HepG2 (cell line): ENCODE measurements at regions not wholly inside any gene's neighbourhood (a gene's known extent, or its start where the extent isn't known, plus 50 kb on each side); places are given as distances from the start of the nearest gene placed in this dataset.

Experiments used
- ATAC-seq: fragments of 200-7000 bp; cut with Tn5 transposase; 3 replicates; pipeline ENCODE4 v1.9.1; 2020; ENCODE audit warnings: mild to moderate bottlenecking, moderate library complexity
- BruUV-seq: library from RNA; stranded (reverse); fragments of 400-500 nt; replicated peaks from 2 replicates; lab custom pipeline; 2021; lab: Mats Ljungman, UMichigan
- CTCF ChIA-PET: fragments of 300-600 bp; formaldehyde crosslinking; extraction: SDS; loops from one replicate; lab custom pipeline; 2021; ENCODE audit warnings: low total read pairs, inconsistent platforms, low intra/inter-chr PET ratio; lab: Yijun Ruan, JAX
- POLR2A ChIA-PET: fragments of 350-600 bp; sonication (Branson Sonifier 250); formaldehyde crosslinking; loops from one replicate; lab custom pipeline; 2020; ENCODE audit warnings: antibody characterized with exemption, inconsistent platforms; lab: Yijun Ruan, JAX
- DNase-seq: peaks from one replicate; pipeline ENCODE4 v3.0.0-alpha.2; 2015; ENCODE audit warnings: low spot score
- FAIRE-seq: peaks from 3 replicates; lab custom pipeline; 2011; peaks lifted over from hg19 to GRCh38; lab: Jason Lieb, UNC
- H2AFZ ChIP-seq: one replicate; pipeline ENCODE4 v1.6.1; 2011; ENCODE audit warnings: low read length, inconsistent platforms
- H3K27ac ChIP-seq: fragments of 300-600 bp; 3 replicates; pipeline ENCODE4 v1.8.0; 2011; ENCODE audit warnings: mixed run types, mild to moderate bottlenecking, mixed read lengths, low read length, inconsistent platforms; ENCODE audit not compliant: insufficient read depth; ENCODE audit errors: extremely low read length
- H3K27me3 ChIP-seq, 2 experiments: fragments of 200-600 bp in 1 of 2; 2 replicates in 1 of 2; 3 replicates in 1 of 2; pipeline versions ENCODE4 v1.6.0 to v1.8.0; 2011; ENCODE audit warnings: low read length in 2 of 2, mild to moderate bottlenecking in 2 of 2, moderate library complexity in 2 of 2, inconsistent platforms in 1 of 2; ENCODE audit not compliant: insufficient read depth in 2 of 2, control insufficient read depth in 1 of 2
- H3K36me3 ChIP-seq, 2 experiments: fragments of 200-600 bp in 1 of 2; replicated peaks in 1 of 2; 2 replicates in 1 of 2; 3 replicates in 1 of 2; pipeline versions ENCODE4 v1.5.1 to v1.8.0; 2011; ENCODE audit warnings: low read length in 2 of 2, inconsistent platforms in 1 of 2; ENCODE audit not compliant: insufficient read depth in 2 of 2, control insufficient read depth in 1 of 2
- H3K4me1 ChIP-seq: 2 replicates; pipeline ENCODE4 v1.5.1; 2012; ENCODE audit warnings: low read length, inconsistent platforms; ENCODE audit not compliant: insufficient read depth
- H3K4me2 ChIP-seq: 2 replicates; pipeline ENCODE4 v1.6.0; 2011; ENCODE audit warnings: low read depth, low read length, inconsistent platforms
- H3K4me3 ChIP-seq, 3 experiments: fragments of 200-600 bp in 1 of 3; sonication (generic), shearing (Covaris generic) in 1 of 3; replicated peaks in 1 of 3; 2 replicates each; pipeline ENCODE4 v1.5.1; 2011 to 2016; ENCODE audit warnings: low read length in 3 of 3, inconsistent platforms in 2 of 3, low read depth in 2 of 3, mild to moderate bottlenecking in 2 of 3, control low read depth in 1 of 3, mixed read lengths in 1 of 3; ENCODE audit not compliant: insufficient read depth in 1 of 3
- H3K79me2 ChIP-seq: one replicate; pipeline ENCODE4 v1.6.1; 2011; ENCODE audit warnings: low read length, inconsistent platforms; ENCODE audit not compliant: insufficient read depth
- H3K9ac ChIP-seq: 2 replicates; pipeline ENCODE4 v1.6.0; 2011; ENCODE audit warnings: mild to moderate bottlenecking, low read depth, low read length, inconsistent platforms; ENCODE audit not compliant: insufficient read depth
- H3K9me3 ChIP-seq: 2 replicates; pipeline ENCODE4 v1.5.1; 2012; ENCODE audit warnings: mild to moderate bottlenecking, low read length
- H4K20me1 ChIP-seq: 2 replicates; pipeline ENCODE4 v1.6.0; 2011; ENCODE audit warnings: inconsistent platforms, mild to moderate bottlenecking, low read length, moderate library complexity; ENCODE audit not compliant: insufficient read depth
- BORCS8-MEF2B ChIP-seq: sonication (generic); formaldehyde crosslinking; IDR thresholded peaks from 2 replicates; pipeline ENCODE4 v1.8.0; 2022; ENCODE audit warnings: mild to moderate bottlenecking, missing genetic modification reagents
- ESRRA ChIP-seq: sonication (generic); formaldehyde crosslinking; IDR thresholded peaks from 2 replicates; pipeline ENCODE4 v1.5.1; 2020; ENCODE audit warnings: mild to moderate bottlenecking, low read depth, missing genetic modification reagents
- FOXA1 ChIP-seq, 2 experiments: fragments of 450-650 bp in 1 of 2; sonication (generic) in 1 of 2; formaldehyde crosslinking in 1 of 2; IDR thresholded peaks; 2 replicates each; pipeline versions ENCODE4 v1.4.0 to v1.6.1; 2016 to 2020; ENCODE audit warnings: missing genetic modification reagents in 1 of 2
- IRF9 ChIP-seq: sonication (generic); formaldehyde crosslinking; IDR thresholded peaks from 2 replicates; pipeline ENCODE4 v1.8.0; 2022; ENCODE audit warnings: missing genetic modification reagents, mild to moderate bottlenecking, borderline replicate concordance
- JUNB ChIP-seq: sonication (generic); formaldehyde crosslinking; IDR thresholded peaks from 2 replicates; pipeline ENCODE4 v1.8.0; 2022; ENCODE audit warnings: missing genetic modification reagents, mild to moderate bottlenecking, borderline replicate concordance
- KAT2B ChIP-seq: fragments of 150-350 bp; IDR thresholded peaks from 2 replicates; pipeline ENCODE4 v1.6.1; 2014; ENCODE audit warnings: low read depth, low read length, borderline replicate concordance
- KLF9 ChIP-seq: IDR thresholded peaks from 2 replicates; pipeline ENCODE4 v1.6.1; 2016; ENCODE audit warnings: low read depth
- NFE2 ChIP-seq: sonication (generic); formaldehyde crosslinking; IDR thresholded peaks from 2 replicates; pipeline ENCODE4 v1.4.0; 2020; ENCODE audit warnings: missing genetic modification reagents
- NR0B2 ChIP-seq: sonication (generic); formaldehyde crosslinking; IDR thresholded peaks from 2 replicates; pipeline ENCODE4 v1.4.0; 2020; ENCODE audit warnings: mild to moderate bottlenecking, missing genetic modification reagents
- RBM39 ChIP-seq: fragments of 200-400 bp; formaldehyde crosslinking; IDR thresholded peaks from one replicate; pipeline ENCODE4 v1.6.1; 2018; ENCODE audit warnings: antibody characterized with exemption, mild to moderate bottlenecking, low read depth, low read length; ENCODE audit not compliant: poor library complexity, severe bottlenecking
- TFAP4 ChIP-seq: sonication (generic); IDR thresholded peaks from 2 replicates; pipeline ENCODE4 v1.6.1; 2016; ENCODE audit warnings: low read depth, borderline replicate concordance
- ZNF12 ChIP-seq: sonication (generic); formaldehyde crosslinking; IDR thresholded peaks from 2 replicates; pipeline ENCODE4 v1.5.0; 2020; ENCODE audit warnings: missing genetic modification reagents
- ZNF230 ChIP-seq: sonication (generic); formaldehyde crosslinking; IDR thresholded peaks from 2 replicates; pipeline ENCODE4 v1.4.0; 2020; ENCODE audit warnings: mild to moderate bottlenecking, missing genetic modification reagents
- ZNF704 ChIP-seq: sonication (generic); formaldehyde crosslinking; IDR thresholded peaks from 2 replicates; pipeline ENCODE4 v1.8.1; 2023; ENCODE audit warnings: mild to moderate bottlenecking, inconsistent platforms, moderate library complexity, missing genetic modification reagents, borderline replicate concordance
- ZNF780A ChIP-seq: sonication (generic); formaldehyde crosslinking; IDR thresholded peaks from 2 replicates; pipeline ENCODE4 v1.8.0; 2022; ENCODE audit warnings: mild to moderate bottlenecking, missing genetic modification reagents, moderate library complexity
- ZNF841 ChIP-seq: sonication (generic); formaldehyde crosslinking; IDR thresholded peaks from 2 replicates; pipeline ENCODE4 v1.8.1; 2023; ENCODE audit warnings: missing genetic modification reagents, borderline replicate concordance
- WGBS: methylation state at CpG from one replicate; pipeline ENCODE4 v1.1.6; 2017; ENCODE audit warnings: low lambda C conversion rate; 5-methylcytosine and 5-hydroxymethylcytosine counted together
- in situ Hi-C: cut with HindIII; loops from 2 replicates; pipeline ENCODE4 v1.10.0; 2017; ENCODE audit warnings: low pct_unique_long_range_greater_than_20kb; ENCODE audit not compliant: extremely low pct_ligation_motif_present
- intact Hi-C: fragments of 100-400 bp; cut with micrococcal nuclease; formaldehyde crosslinking; loops from one replicate; pipeline ENCODE4 v1.10.0; 2022; ENCODE audit not compliant: unreplicated experiment

GRCh38 chr4:30837131-30837539, 117.0 kb downstream of the PCDH7 start:
- no peak overlapping the region for H3K27ac ChIP-seq
- H3K79me2 ChIP-seq: no peaks in the 10 kb centered on the region
- no peaks in the 10 kb centered on the region for H4K20me1 ChIP-seq
- intact Hi-C loops: no loop called here
- FAIRE-seq: no peak
- POLR2A ChIA-PET: no interaction called here
- H3K4me3 ChIP-seq: no peak overlapping the region
- in situ Hi-C loops: no loop called here
- H3K4me1 ChIP-seq: no peaks in the 10 kb centered on the region
- H2AFZ ChIP-seq: no peak overlapping the region
- no peak overlapping the region for H3K9ac ChIP-seq
- WGBS: 0% methylated on average over 2 of the region's 2 CpGs
- CTCF ChIA-PET: no interaction called here
- no peak for ATAC-seq
- BruUV-seq: no TSS peak
- H3K27me3 ChIP-seq: no peaks in the 10 kb centered on the region
- no peak for DNase-seq
- no peaks in the 10 kb centered on the region for H3K9me3 ChIP-seq
- no peak for TF ChIP-seq RBM39
- TF ChIP-seq TFAP4: no peak
- no peak for TF ChIP-seq ZNF780A
- TF ChIP-seq ZNF12 (CRISPR knock-in tag): no peak
- TF ChIP-seq KAT2B: no peak
- TF ChIP-seq IRF9: no peak
- no peak for TF ChIP-seq KLF9 (CRISPR knock-in tag)
- no peak for TF ChIP-seq ESRRA (CRISPR knock-in tag)
- TF ChIP-seq ZNF841 (CRISPR knock-in tag): no peak
- TF ChIP-seq NFE2 (CRISPR knock-in tag): no peak
- no peak for TF ChIP-seq NR0B2 (CRISPR knock-in tag)
- TF ChIP-seq FOXA1 (IDR thresholded peaks at IDR 0.05): no peak
- TF ChIP-seq FOXA1 (CRISPR knock-in tag; IDR thresholded peaks at IDR 0.05): no peak
- TF ChIP-seq BORCS8-MEF2B (CRISPR knock-in tag): no peak
- TF ChIP-seq JUNB (CRISPR knock-in tag): no peak
- TF ChIP-seq ZNF704 (CRISPR knock-in tag): no peak
- no peak for TF ChIP-seq ZNF230 (CRISPR knock-in tag)
- TF ChIP-seq, all 625 proteins: peak for 0
- Histone ChIP-seq H3K4me2 (no peak overlapping the region), H3K36me3 (no peaks in the 10 kb centered on the region)
